Ramos (cell line): ENCODE measurements at regions not wholly inside any gene's neighbourhood (a gene's known extent, or its start where the extent isn't known, plus 50 kb on each side); places are given as distances from the start of the nearest gene placed in this dataset.
"Not testable (repeated sequence)": the region's sequence is repeated elsewhere in the genome, so short reads cannot be mapped to it uniquely, and the experiment has no call there.

Experiments used
- in situ Hi-C: fragments of 300-500 bp; cut with MboI; formaldehyde crosslinking; loops from one replicate; pipeline ENCODE4 v1.14.3; 2022; ENCODE audit warnings: low sequenced_read_pairs; ENCODE audit not compliant: unreplicated experiment

- in situ Hi-C loops = no loop called here
Measured at GRCh38 chr13:68995972-68996667, 1111.5 kb upstream of the ATXN8OS start.

DNA sequence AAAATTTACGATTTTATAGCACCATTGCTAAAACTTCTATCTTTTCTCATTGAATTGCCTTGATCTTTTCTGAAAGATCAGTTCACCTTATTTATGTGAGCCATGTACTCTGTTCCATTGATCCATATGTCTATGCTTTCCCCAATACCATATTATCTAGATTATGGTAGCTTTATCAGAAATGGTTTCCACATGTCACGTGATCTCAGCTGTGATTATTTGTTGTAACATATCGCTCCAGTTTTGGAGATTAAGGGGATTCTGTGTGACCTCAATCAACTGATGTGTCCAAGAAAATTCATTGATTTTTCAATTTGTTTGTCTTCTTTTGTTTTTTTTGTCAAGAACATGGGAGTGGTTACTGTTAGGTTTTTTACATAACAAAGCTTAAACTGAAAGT, 1114.5 kb upstream of the ATXN8OS start:
- in situ Hi-C loops = no loop called here

- in situ Hi-C loops = no loop called here
Measured at GRCh38 chr13:68988176-68988575, 1119.5 kb upstream of the ATXN8OS start.

DNA sequence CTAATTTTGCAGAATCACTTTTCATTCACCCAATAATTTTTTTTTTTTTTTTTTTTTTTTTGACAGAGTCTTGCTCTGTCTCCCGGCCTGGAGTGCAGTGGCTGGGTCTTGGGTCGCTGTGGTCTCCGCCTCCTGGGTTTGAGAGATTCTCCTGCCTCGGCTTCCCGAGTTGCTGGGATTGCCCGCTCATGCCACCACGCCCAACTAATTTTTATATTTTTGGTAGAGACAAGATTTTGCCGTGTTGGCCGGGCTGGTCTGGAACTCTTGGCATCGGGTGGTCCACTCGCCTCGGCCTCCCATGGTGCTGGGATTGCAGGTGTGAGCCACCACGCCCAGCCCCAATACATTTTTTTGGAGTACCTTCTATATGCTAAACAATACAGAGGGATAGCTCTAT, 1120.0 kb upstream of the ATXN8OS start:
- in situ Hi-C loops = no loop called here

DNA sequence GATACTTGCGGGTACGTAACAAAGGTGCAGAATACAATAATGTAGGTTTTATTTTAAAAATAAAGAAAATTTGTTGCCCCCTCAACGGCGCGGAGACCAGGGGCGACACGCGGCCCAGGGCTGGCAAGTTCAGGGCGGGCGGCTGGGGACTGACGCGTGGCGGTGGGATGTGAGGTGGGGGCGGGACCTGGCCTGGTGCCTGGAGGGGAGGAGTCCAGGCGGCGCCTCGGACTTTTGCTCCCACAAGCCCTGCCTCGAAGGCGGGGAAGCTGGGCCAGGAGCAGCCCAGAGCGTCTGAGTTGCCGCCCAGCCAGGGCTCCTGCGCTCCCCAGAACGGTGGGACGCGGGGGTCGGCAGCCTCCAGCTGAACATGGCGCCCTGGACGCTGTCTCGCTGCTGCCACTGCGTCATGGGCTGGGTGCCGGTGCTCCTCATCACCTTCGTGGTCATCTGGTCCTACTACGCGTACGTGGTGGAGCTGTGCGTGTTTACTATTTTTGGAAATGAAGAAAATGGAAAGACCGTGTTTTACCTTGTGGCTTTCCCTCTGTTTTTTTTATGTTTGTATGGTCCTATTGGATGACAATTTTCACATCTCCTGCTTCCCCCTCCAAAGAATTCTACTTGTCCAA, 1122.8 kb upstream of the ATXN8OS start:
- in situ Hi-C loops = no loop called here

GRCh38 chr13:68982961-68983619, 1124.5 kb upstream of the ATXN8OS start:
- in situ Hi-C loops = no loop called here

DNA sequence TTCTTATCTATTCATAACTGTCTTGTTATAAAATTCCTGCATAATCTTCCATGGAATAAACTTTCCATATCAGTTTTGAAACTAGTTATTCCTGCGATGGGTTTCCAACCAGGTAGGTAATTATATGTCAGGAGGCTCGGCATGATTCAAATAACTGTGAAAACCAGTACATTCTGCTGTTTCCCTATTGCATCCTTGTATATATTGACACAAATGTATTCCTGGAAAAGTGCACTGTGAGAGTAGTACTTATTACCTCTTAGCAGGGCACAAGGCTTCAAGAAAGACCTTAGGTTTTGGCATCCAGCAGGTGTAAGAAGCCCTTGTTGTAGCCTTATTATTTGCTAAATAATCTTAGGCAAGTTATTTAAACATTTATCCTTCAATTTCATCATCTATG, 1131.3 kb upstream of the ATXN8OS start:
- in situ Hi-C loops = no loop called here

DNA sequence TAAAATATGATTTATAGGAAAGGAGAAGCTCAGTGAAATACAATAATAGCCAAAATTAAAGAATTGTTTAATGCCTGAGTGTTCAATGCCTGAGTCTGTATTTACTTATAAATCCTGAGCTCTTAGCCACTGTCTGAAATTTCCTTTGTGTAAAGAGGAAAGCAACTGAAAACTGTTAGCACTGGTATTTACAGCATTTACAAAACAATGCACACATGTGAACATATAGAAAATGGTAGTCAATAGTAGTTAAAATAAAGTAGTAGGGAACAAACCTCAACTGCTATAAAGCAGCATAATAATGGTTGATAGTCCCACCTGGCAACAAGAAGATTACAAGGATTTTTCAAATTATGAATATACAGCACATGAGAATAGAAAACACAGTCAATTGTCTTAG, 1137.1 kb upstream of the ATXN8OS start:
- in situ Hi-C loops = no loop called here

DNA sequence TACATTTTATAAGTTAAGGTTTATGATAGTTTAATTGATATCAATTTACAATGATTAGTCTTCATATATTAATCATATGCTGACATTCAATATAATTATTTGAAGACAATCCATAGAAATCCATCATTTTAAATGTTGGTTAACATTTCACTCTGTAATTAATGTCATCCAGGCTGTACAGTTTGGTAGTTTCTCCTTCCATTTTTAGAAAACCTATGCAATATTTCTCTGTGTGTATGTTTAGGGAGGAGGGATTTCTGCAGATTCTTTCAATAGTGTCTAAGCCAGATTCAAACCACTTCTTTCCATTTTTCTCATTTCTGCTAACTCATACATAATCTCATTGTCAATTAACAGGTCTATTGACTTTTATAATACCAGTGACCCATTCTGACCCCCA, 1159.0 kb upstream of the ATXN8OS start:
- in situ Hi-C loops = no loop called here

GRCh38 chr13:68944272-68944671, 1163.4 kb upstream of the ATXN8OS start:
- in situ Hi-C loops = no loop called here

DNA sequence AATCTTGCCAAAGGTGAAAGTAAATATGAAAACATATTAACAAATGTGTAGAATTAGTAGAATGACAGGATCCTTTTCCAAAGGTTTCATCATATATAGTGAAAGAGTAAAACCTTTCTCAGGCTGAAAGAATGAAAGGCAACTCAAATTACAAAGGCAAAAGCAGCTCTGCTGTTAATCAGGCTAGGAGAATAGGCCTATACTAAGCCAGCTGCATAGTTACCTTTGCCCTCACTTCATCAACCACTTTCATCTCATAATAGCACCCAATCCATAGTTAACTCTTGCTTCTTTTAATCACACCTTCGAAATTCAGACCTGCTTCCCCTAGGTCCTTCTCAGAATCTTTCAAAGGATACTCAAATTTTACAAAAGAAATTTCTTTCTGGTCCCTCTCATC, 1167.6 kb upstream of the ATXN8OS start:
- in situ Hi-C loops = no loop called here

- in situ Hi-C loops = no loop called here
Measured at GRCh38 chr13:68938639-68939038, 1169.0 kb upstream of the ATXN8OS start.

- in situ Hi-C loops = no loop called here
Measured at GRCh38 chr13:68929075-68929745, 1178.4 kb upstream of the ATXN8OS start.

GRCh38 chr13:68927387-68928026, 1180.1 kb upstream of the ATXN8OS start:
- in situ Hi-C loops = no loop called here

DNA sequence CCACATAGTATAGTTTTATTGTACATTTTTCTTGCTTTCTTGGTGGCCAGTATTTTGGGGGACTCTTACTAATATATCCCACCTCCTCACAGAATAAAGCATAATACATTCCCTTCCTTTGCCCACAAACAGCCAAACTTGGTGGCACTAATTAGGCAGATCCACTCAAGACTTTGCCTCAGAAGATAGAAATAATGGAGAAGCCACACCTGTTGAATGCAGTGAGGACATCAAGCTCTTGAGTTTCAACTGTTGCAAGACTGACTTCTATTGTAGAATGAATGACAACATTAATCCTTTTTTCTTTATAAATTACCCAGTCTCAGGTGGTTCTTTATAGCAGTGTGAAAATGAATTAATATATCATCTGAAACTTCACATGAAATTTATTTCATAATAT, 1183.6 kb upstream of the ATXN8OS start:
- in situ Hi-C loops = no loop called here

DNA sequence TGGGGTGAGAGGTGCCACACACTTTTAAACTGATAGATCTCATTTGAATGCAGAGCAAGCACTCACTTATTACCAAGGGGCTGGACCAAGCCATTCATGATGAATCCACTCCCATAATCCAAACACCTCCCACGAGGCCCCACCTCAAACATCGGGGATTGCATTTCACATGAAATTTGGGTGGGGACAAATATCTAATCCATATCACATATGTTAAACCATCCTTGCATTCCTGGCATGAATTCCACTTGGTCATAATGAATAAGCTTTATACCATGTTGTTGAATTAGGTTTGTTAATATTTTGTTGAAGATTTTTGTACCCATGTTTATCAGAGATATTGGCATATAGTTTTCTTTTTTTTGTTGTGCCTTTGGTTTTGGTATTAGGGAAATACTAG, 1198.7 kb upstream of the ATXN8OS start:
- in situ Hi-C loops = no loop called here

GRCh38 chr13:68905186-68905585, 1202.4 kb upstream of the ATXN8OS start:
- in situ Hi-C loops = no loop called here

GRCh38 chr13:68897331-68897928, 1210.2 kb upstream of the ATXN8OS start:
- in situ Hi-C loops = no loop called here

DNA sequence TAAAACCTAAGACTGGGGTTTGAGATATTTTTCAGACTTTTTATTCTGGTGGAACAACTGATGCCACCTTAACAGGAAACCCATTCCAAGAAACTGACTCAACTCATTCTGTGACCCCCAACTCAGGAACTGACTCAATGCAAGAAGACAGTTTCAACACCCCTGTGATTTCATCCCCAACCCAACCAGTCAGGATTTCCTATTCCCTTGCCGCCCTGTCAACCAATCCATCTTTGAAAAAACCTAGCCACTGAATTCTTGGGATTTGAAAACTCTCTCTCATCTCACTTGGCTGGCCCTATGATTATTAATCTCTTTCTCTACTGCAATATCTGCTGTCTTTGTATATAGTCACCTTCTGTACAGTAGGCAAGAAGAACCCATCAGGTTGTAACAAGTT, 1211.9 kb upstream of the ATXN8OS start:
- in situ Hi-C loops = no loop called here

- in situ Hi-C loops = not testable (repeated sequence)
Measured at GRCh38 chr13:68893721-68894120, 1213.9 kb upstream of the ATXN8OS start.
